ENCODE measurements at regions not wholly inside any gene's neighbourhood (a gene's known extent, or its start where the extent isn't known, plus 50 kb on each side); places are given as distances from the start of the nearest gene placed in this dataset.

DNA sequence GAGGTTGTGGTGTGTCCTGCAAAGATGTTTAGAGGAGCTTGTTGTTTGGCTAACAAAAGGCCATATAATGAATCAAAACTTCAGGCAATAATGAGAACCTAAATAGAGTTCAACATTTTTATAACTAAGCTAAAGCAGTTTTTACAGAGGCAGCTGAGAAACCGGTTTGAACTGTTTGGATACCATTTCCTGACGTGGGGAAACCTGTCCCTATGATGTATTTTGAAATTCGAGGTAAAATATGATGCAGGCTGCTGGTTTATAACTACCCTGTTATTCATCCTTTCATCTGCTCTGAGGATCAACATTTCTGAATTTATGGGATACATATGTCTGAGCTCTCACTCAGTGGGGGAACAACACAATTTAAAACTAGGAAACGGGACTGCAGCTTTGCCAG, 289.5 kb upstream of the IRX2 start:
- Histone ChIP-seq H3F3A (replicated peaks; ENCODE audit: low read depth) (no peaks in the 10 kb centered on the region), H3K4me2 (no peak overlapping the region), H4K20me1 (replicated peaks; ENCODE audit: insufficient read depth) (no peaks in the 10 kb centered on the region), H3K36me3 (ENCODE audit: insufficient read depth) (no peaks in the 10 kb centered on the region), H3K27me3 (ENCODE audit: insufficient read depth) (no peaks in the 10 kb centered on the region), H2AFZ (no peak overlapping the region), H3K79me2 (replicated peaks; ENCODE audit: insufficient read depth) (no peaks in the 10 kb centered on the region), H3K9me2 (ENCODE audit: insufficient read depth) (peaks cover 5% of the 10 kb centered on the region; the same call in 1 of the 2 replicates), H3K4me3 (no peak overlapping the region), H3K4me1 (ENCODE audit: insufficient read depth) (no peaks in the 10 kb centered on the region), H3K27ac (ENCODE audit: low read depth) (no peak overlapping the region)
- H3K4me1 Mint-ChIP-seq, result no peaks in the 10 kb centered on the region
- TF ChIP-seq JUNB (IDR thresholded peaks at IDR 0.05; ENCODE audit: unreplicated experiment) (no peak), EZH2phosphoT487 (IDR thresholded peaks at IDR 0.05; ENCODE audit: unreplicated experiment) (no peak), ZNF114 (CRISPR knock-in tag; IDR thresholded peaks at IDR 0.05) (no peak), STAT1 (IDR thresholded peaks at IDR 0.05; ENCODE audit: unreplicated experiment) (no peak), NANOG (IDR thresholded peaks at IDR 0.05; ENCODE audit: borderline replicate concordance) (no peak), CREB1 (CRISPR knock-in tag; IDR thresholded peaks at IDR 0.05; ENCODE audit: low read depth) (no peak), POLR2AphosphoS5 (IDR thresholded peaks at IDR 0.05; ENCODE audit: low read depth) (no peak), EZH2 (IDR thresholded peaks at IDR 0.05; ENCODE audit: low read depth, unreplicated experiment) (no peak), ZNF331 (CRISPR knock-in tag; IDR thresholded peaks at IDR 0.05; ENCODE audit: low read depth) (no peak)
- TF ChIP-seq, protein P1, sequence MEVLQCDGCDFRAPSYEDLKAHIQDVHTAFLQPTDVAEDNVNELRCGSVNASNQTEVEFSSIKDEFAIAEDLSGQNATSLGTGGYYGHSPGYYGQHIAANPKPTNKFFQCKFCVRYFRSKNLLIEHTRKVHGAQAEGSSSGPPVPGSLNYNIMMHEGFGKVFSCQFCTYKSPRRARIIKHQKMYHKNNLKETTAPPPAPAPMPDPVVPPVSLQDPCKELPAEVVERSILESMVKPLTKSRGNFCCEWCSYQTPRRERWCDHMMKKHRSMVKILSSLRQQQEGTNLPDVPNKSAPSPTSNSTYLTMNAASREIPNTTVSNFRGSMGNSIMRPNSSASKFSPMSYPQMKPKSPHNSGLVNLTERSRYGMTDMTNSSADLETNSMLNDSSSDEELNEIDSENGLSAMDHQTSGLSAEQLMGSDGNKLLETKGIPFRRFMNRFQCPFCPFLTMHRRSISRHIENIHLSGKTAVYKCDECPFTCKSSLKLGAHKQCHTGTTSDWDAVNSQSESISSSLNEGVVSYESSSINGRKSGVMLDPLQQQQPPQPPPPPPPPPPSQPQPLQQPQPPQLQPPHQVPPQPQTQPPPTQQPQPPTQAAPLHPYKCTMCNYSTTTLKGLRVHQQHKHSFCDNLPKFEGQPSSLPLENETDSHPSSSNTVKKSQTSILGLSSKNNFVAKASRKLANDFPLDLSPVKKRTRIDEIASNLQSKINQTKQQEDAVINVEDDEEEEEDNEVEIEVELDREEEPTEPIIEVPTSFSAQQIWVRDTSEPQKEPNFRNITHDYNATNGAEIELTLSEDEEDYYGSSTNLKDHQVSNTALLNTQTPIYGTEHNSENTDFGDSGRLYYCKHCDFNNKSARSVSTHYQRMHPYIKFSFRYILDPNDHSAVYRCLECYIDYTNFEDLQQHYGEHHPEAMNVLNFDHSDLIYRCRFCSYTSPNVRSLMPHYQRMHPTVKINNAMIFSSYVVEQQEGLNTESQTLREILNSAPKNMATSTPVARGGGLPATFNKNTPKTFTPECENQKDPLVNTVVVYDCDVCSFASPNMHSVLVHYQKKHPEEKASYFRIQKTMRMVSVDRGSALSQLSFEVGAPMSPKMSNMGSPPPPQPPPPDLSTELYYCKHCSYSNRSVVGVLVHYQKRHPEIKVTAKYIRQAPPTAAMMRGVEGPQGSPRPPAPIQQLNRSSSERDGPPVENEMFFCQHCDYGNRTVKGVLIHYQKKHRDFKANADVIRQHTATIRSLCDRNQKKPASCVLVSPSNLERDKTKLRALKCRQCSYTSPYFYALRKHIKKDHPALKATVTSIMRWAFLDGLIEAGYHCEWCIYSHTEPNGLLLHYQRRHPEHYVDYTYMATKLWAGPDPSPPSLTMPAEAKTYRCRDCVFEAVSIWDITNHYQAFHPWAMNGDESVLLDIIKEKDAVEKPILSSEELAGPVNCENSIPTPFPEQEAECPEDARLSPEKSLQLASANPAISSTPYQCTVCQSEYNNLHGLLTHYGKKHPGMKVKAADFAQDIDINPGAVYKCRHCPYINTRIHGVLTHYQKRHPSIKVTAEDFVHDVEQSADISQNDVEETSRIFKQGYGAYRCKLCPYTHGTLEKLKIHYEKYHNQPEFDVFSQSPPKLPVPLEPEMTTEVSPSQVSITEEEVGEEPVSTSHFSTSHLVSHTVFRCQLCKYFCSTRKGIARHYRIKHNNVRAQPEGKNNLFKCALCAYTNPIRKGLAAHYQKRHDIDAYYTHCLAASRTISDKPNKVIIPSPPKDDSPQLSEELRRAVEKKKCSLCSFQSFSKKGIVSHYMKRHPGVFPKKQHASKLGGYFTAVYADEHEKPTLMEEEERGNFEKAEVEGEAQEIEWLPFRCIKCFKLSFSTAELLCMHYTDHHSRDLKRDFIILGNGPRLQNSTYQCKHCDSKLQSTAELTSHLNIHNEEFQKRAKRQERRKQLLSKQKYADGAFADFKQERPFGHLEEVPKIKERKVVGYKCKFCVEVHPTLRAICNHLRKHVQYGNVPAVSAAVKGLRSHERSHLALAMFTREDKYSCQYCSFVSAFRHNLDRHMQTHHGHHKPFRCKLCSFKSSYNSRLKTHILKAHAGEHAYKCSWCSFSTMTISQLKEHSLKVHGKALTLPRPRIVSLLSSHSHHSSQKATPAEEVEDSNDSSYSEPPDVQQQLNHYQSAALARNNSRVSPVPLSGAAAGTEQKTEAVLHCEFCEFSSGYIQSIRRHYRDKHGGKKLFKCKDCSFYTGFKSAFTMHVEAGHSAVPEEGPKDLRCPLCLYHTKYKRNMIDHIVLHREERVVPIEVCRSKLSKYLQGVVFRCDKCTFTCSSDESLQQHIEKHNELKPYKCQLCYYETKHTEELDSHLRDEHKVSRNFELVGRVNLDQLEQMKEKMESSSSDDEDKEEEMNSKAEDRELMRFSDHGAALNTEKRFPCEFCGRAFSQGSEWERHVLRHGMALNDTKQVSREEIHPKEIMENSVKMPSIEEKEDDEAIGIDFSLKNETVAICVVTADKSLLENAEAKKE (CRISPR knock-in tag; IDR thresholded peaks at IDR 0.05), result no peak
- TF ChIP-seq, protein P2, sequence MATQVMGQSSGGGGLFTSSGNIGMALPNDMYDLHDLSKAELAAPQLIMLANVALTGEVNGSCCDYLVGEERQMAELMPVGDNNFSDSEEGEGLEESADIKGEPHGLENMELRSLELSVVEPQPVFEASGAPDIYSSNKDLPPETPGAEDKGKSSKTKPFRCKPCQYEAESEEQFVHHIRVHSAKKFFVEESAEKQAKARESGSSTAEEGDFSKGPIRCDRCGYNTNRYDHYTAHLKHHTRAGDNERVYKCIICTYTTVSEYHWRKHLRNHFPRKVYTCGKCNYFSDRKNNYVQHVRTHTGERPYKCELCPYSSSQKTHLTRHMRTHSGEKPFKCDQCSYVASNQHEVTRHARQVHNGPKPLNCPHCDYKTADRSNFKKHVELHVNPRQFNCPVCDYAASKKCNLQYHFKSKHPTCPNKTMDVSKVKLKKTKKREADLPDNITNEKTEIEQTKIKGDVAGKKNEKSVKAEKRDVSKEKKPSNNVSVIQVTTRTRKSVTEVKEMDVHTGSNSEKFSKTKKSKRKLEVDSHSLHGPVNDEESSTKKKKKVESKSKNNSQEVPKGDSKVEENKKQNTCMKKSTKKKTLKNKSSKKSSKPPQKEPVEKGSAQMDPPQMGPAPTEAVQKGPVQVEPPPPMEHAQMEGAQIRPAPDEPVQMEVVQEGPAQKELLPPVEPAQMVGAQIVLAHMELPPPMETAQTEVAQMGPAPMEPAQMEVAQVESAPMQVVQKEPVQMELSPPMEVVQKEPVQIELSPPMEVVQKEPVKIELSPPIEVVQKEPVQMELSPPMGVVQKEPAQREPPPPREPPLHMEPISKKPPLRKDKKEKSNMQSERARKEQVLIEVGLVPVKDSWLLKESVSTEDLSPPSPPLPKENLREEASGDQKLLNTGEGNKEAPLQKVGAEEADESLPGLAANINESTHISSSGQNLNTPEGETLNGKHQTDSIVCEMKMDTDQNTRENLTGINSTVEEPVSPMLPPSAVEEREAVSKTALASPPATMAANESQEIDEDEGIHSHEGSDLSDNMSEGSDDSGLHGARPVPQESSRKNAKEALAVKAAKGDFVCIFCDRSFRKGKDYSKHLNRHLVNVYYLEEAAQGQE (IDR thresholded peaks at IDR 0.05; ENCODE audit: unreplicated experiment), result no peak
- TF ChIP-seq, protein P3, sequence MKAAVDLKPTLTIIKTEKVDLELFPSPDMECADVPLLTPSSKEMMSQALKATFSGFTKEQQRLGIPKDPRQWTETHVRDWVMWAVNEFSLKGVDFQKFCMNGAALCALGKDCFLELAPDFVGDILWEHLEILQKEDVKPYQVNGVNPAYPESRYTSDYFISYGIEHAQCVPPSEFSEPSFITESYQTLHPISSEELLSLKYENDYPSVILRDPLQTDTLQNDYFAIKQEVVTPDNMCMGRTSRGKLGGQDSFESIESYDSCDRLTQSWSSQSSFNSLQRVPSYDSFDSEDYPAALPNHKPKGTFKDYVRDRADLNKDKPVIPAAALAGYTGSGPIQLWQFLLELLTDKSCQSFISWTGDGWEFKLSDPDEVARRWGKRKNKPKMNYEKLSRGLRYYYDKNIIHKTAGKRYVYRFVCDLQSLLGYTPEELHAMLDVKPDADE (IDR thresholded peaks at IDR 0.05), result no peak
- TF ChIP-seq, protein P4, sequence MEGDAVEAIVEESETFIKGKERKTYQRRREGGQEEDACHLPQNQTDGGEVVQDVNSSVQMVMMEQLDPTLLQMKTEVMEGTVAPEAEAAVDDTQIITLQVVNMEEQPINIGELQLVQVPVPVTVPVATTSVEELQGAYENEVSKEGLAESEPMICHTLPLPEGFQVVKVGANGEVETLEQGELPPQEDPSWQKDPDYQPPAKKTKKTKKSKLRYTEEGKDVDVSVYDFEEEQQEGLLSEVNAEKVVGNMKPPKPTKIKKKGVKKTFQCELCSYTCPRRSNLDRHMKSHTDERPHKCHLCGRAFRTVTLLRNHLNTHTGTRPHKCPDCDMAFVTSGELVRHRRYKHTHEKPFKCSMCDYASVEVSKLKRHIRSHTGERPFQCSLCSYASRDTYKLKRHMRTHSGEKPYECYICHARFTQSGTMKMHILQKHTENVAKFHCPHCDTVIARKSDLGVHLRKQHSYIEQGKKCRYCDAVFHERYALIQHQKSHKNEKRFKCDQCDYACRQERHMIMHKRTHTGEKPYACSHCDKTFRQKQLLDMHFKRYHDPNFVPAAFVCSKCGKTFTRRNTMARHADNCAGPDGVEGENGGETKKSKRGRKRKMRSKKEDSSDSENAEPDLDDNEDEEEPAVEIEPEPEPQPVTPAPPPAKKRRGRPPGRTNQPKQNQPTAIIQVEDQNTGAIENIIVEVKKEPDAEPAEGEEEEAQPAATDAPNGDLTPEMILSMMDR (conservative IDR thresholded peaks at IDR 0.05; ENCODE audit: low read depth in 2 of 2), result no peak
- ATAC-seq (no peak), DNase-seq (ENCODE audit: low spot score) (no peak)
- no peak overlapping the region for H3K27ac Mint-ChIP-seq
- H3K9me3 Mint-ChIP-seq, result 0 out of 3 replicates have a peak, but pooled peaks cover 3% of the 10 kb centered on the region
- H3K36me3 Mint-ChIP-seq (ENCODE audit: low read depth), result no peaks in the 10 kb centered on the region; the same call in 2 of the 3 replicates
- peaks cover 2% of the 10 kb centered on the region for H3K27me3 Mint-ChIP-seq (ENCODE audit: insufficient read depth, low read depth, poor library complexity)
- no peak overlapping the region for H3K4me3 Mint-ChIP-seq
